ENCODE measurements at regions not wholly inside any gene's neighbourhood (a gene's known extent, or its start where the extent isn't known, plus 50 kb on each side); places are given as distances from the start of the nearest gene placed in this dataset.
"Not testable (repeated sequence)": the region's sequence is repeated elsewhere in the genome, so short reads cannot be mapped to it uniquely, and the experiment has no call there.

- Mint-ChIP-seq H3K27ac (ENCODE audit: low read depth) (no peak overlapping the region), H3K4me3 (no peak overlapping the region), H3K9me3 (peaks cover 8% of the 10 kb centered on the region), H3K36me3 (ENCODE audit: insufficient read depth) (no peaks in the 10 kb centered on the region), H3K4me1 (no peaks in the 10 kb centered on the region), H3K27me3 (no peaks in the 10 kb centered on the region)
- ATAC-seq (replicated peaks; ENCODE audit: extremely low read depth, poor library complexity, severe bottlenecking) (no peak), DNase-seq (ENCODE audit: low spot score in 2 of 2) (no peak)
Observed at GRCh38 chr1:219075121-219075879, 98.4 kb upstream of the LYPLAL1 start.

- ATAC-seq (replicated peaks; ENCODE audit: extremely low read depth, poor library complexity, severe bottlenecking) (no peak), DNase-seq (ENCODE audit: low spot score in 2 of 2) (no peak)
- Mint-ChIP-seq H3K4me3 (no peak overlapping the region), H3K36me3 (ENCODE audit: insufficient read depth) (no peaks in the 10 kb centered on the region), H3K9me3 (no peaks in the 10 kb centered on the region), H3K27me3 (no peaks in the 10 kb centered on the region), H3K27ac (ENCODE audit: low read depth) (no peak overlapping the region), H3K4me1 (no peaks in the 10 kb centered on the region)
Observed at GRCh38 chr1:219076326-219076937, 97.2 kb upstream of the LYPLAL1 start.

GRCh38 chr1:219077767-219078166 is 95.9 kb upstream of the LYPLAL1 start:
- H3K27ac Mint-ChIP-seq (ENCODE audit: low read depth); H3K36me3 Mint-ChIP-seq (ENCODE audit: insufficient read depth); H3K9me3 Mint-ChIP-seq; DNase-seq (ENCODE audit: low spot score in 2 of 2); ATAC-seq (replicated peaks; ENCODE audit: extremely low read depth, poor library complexity, severe bottlenecking); H3K27me3 Mint-ChIP-seq; H3K4me1 Mint-ChIP-seq; H3K4me3 Mint-ChIP-seq: not testable (repeated sequence)

GRCh38 chr1:219081943-219082925 is 91.4 kb upstream of the LYPLAL1 start:
- no peaks in the 10 kb centered on the region for H3K4me1 Mint-ChIP-seq
- H3K27me3 Mint-ChIP-seq: no peaks in the 10 kb centered on the region
- no peak for DNase-seq (ENCODE audit: low spot score in 2 of 2)
- H3K27ac Mint-ChIP-seq (ENCODE audit: low read depth): no peak overlapping the region
- H3K9me3 Mint-ChIP-seq: no peaks in the 10 kb centered on the region
- no peak overlapping the region for H3K4me3 Mint-ChIP-seq
- no peaks in the 10 kb centered on the region for H3K36me3 Mint-ChIP-seq (ENCODE audit: insufficient read depth)
- ATAC-seq (replicated peaks; ENCODE audit: extremely low read depth, poor library complexity, severe bottlenecking): no peak

- no peak for DNase-seq (ENCODE audit: low spot score in 2 of 2)
- Mint-ChIP-seq H3K9me3 (no peaks in the 10 kb centered on the region), H3K27ac (ENCODE audit: low read depth) (no peak overlapping the region), H3K27me3 (no peaks in the 10 kb centered on the region), H3K4me1 (no peaks in the 10 kb centered on the region), H3K36me3 (ENCODE audit: insufficient read depth) (no peaks in the 10 kb centered on the region), H3K4me3 (no peak overlapping the region)
- ATAC-seq (replicated peaks; ENCODE audit: extremely low read depth, poor library complexity, severe bottlenecking): no peak
Observed at GRCh38 chr1:219083631-219084030, 90.0 kb upstream of the LYPLAL1 start.

- Mint-ChIP-seq H3K27me3 (no peaks in the 10 kb centered on the region), H3K9me3 (peaks cover 5% of the 10 kb centered on the region), H3K4me3 (no peak overlapping the region), H3K27ac (ENCODE audit: low read depth) (no peak overlapping the region), H3K4me1 (no peaks in the 10 kb centered on the region), H3K36me3 (ENCODE audit: insufficient read depth) (no peaks in the 10 kb centered on the region)
- DNase-seq (ENCODE audit: low spot score in 2 of 2): no peak
- no peak for ATAC-seq (replicated peaks; ENCODE audit: extremely low read depth, poor library complexity, severe bottlenecking)
Observed at GRCh38 chr1:219085082-219085481, 88.6 kb upstream of the LYPLAL1 start.

- H3K36me3 Mint-ChIP-seq (ENCODE audit: insufficient read depth): no peaks in the 10 kb centered on the region
- no peak overlapping the region for H3K4me3 Mint-ChIP-seq
- H3K9me3 Mint-ChIP-seq: peaks cover 10% of the 10 kb centered on the region
- ATAC-seq (replicated peaks; ENCODE audit: extremely low read depth, poor library complexity, severe bottlenecking) (no peak), DNase-seq (ENCODE audit: low spot score in 2 of 2) (no peak)
- H3K4me1 Mint-ChIP-seq: no peaks in the 10 kb centered on the region
- no peaks in the 10 kb centered on the region for H3K27me3 Mint-ChIP-seq
- H3K27ac Mint-ChIP-seq (ENCODE audit: low read depth): no peak overlapping the region
Observed at GRCh38 chr1:219085988-219086387, 87.7 kb upstream of the LYPLAL1 start.

- no peaks in the 10 kb centered on the region for H3K27me3 Mint-ChIP-seq
- no peak overlapping the region for H3K27ac Mint-ChIP-seq (ENCODE audit: low read depth)
- peaks cover 10% of the 10 kb centered on the region for H3K9me3 Mint-ChIP-seq
- no peak for ATAC-seq (replicated peaks; ENCODE audit: extremely low read depth, poor library complexity, severe bottlenecking)
- no peak overlapping the region for H3K4me3 Mint-ChIP-seq
- H3K4me1 Mint-ChIP-seq: no peaks in the 10 kb centered on the region
- DNase-seq (ENCODE audit: low spot score in 2 of 2): no peak
- no peaks in the 10 kb centered on the region for H3K36me3 Mint-ChIP-seq (ENCODE audit: insufficient read depth)
Observed at GRCh38 chr1:219086956-219087469, 86.7 kb upstream of the LYPLAL1 start.

- DNase-seq (ENCODE audit: low spot score in 2 of 2) (no peak), ATAC-seq (replicated peaks; ENCODE audit: extremely low read depth, poor library complexity, severe bottlenecking) (peak; percentile 46)
- Mint-ChIP-seq H3K27ac (ENCODE audit: low read depth) (no peak overlapping the region), H3K4me3 (no peak overlapping the region), H3K4me1 (no peaks in the 10 kb centered on the region), H3K36me3 (ENCODE audit: insufficient read depth) (no peaks in the 10 kb centered on the region), H3K9me3 (peaks cover 10% of the 10 kb centered on the region), H3K27me3 (no peaks in the 10 kb centered on the region)
Observed at GRCh38 chr1:219088778-219089557, 84.7 kb upstream of the LYPLAL1 start.

- Mint-ChIP-seq H3K36me3 (ENCODE audit: insufficient read depth) (no peaks in the 10 kb centered on the region), H3K4me3 (no peak overlapping the region), H3K4me1 (no peaks in the 10 kb centered on the region), H3K27me3 (no peaks in the 10 kb centered on the region), H3K9me3 (peaks cover 10% of the 10 kb centered on the region), H3K27ac (ENCODE audit: low read depth) (no peak overlapping the region)
- ATAC-seq (replicated peaks; ENCODE audit: extremely low read depth, poor library complexity, severe bottlenecking) (no peak), DNase-seq (ENCODE audit: low spot score in 2 of 2) (no peak)
Observed at GRCh38 chr1:219090607-219091006, 83.1 kb upstream of the LYPLAL1 start.

GRCh38 chr1:219092206-219092605 is 81.5 kb upstream of the LYPLAL1 start:
- ATAC-seq (replicated peaks; ENCODE audit: extremely low read depth, poor library complexity, severe bottlenecking) (no peak), DNase-seq (ENCODE audit: low spot score in 2 of 2) (no peak)
- Mint-ChIP-seq H3K36me3 (ENCODE audit: insufficient read depth) (no peaks in the 10 kb centered on the region), H3K4me3 (no peak overlapping the region), H3K4me1 (no peaks in the 10 kb centered on the region), H3K9me3 (peaks cover 10% of the 10 kb centered on the region), H3K27me3 (no peaks in the 10 kb centered on the region), H3K27ac (ENCODE audit: low read depth) (no peak overlapping the region)

GRCh38 chr1:219099307-219099706 is 74.4 kb upstream of the LYPLAL1 start:
- ATAC-seq (replicated peaks; ENCODE audit: extremely low read depth, poor library complexity, severe bottlenecking) (no peak), DNase-seq (ENCODE audit: low spot score in 2 of 2) (no peak)
- no peaks in the 10 kb centered on the region for H3K27me3 Mint-ChIP-seq
- H3K27ac Mint-ChIP-seq (ENCODE audit: low read depth): no peak overlapping the region
- H3K4me3 Mint-ChIP-seq: no peak overlapping the region
- no peaks in the 10 kb centered on the region for H3K9me3 Mint-ChIP-seq
- H3K4me1 Mint-ChIP-seq: no peaks in the 10 kb centered on the region
- H3K36me3 Mint-ChIP-seq (ENCODE audit: insufficient read depth): peaks cover 2% of the 10 kb centered on the region
